NT2/D1 (cell line): ENCODE measurements at regions not wholly inside any gene's neighbourhood (a gene's known extent, or its start where the extent isn't known, plus 50 kb on each side); places are given as distances from the start of the nearest gene placed in this dataset.
"Not testable (repeated sequence)": the region's sequence is repeated elsewhere in the genome, so short reads cannot be mapped to it uniquely, and the experiment has no call there.

Experiments
- SUZ12 ChIP-seq: IDR thresholded peaks from 2 replicates; pipeline ENCODE4 v1.6.1; 2011; ENCODE audit not compliant: insufficient read length, insufficient read depth; ENCODE audit errors: extremely low read depth
- YY1 ChIP-seq: IDR thresholded peaks from 2 replicates; pipeline ENCODE4 v1.6.1; 2011; ENCODE audit not compliant: insufficient read length, insufficient read depth
- ZNF274 ChIP-seq: IDR thresholded peaks from 2 replicates; pipeline ENCODE4 v1.6.1; 2011; ENCODE audit warnings: mild to moderate bottlenecking, low read depth, low read length

- TF ChIP-seq SUZ12, ZNF274, YY1: not testable (repeated sequence)
These were observed 213.3 kb upstream of the CXADR start for GRCh38 chr21:17299576-17299975.
